Skeletal muscle satellite cell (primary cell): ENCODE measurements at regions not wholly inside any gene's neighbourhood (a gene's known extent, or its start where the extent isn't known, plus 50 kb on each side); places are given as distances from the start of the nearest gene placed in this dataset.

ENCODE experiments used
- H3K27me3 ChIP-seq: 2 replicates; pipeline ENCODE4 v1.7.0; 2013; ENCODE audit warnings: low read length; ENCODE audit not compliant: control insufficient read depth, insufficient read depth
- H3K36me3 ChIP-seq: 2 replicates; pipeline ENCODE4 v1.7.0; 2013; ENCODE audit warnings: mild to moderate bottlenecking, control low read depth, low read length; ENCODE audit not compliant: insufficient read depth
- H3K4me1 ChIP-seq: 2 replicates; pipeline ENCODE4 v1.7.0; 2013; ENCODE audit warnings: low read length; ENCODE audit not compliant: control insufficient read depth, insufficient read depth
- H3K4me2 ChIP-seq: 2 replicates; pipeline ENCODE4 v1.7.0; 2013; ENCODE audit warnings: mild to moderate bottlenecking, low read length
- H3K4me3 ChIP-seq: 2 replicates; pipeline ENCODE4 v1.7.0; 2013; ENCODE audit warnings: low read length
- H3K9ac ChIP-seq: 2 replicates; pipeline ENCODE4 v1.7.0; 2013; ENCODE audit warnings: mild to moderate bottlenecking, low read depth, low read length, moderate library complexity
- H3K9me3 ChIP-seq: replicated peaks from 2 replicates; pipeline ENCODE4 v1.7.0; 2013; ENCODE audit warnings: mild to moderate bottlenecking, control low read depth, low read length

DNA sequence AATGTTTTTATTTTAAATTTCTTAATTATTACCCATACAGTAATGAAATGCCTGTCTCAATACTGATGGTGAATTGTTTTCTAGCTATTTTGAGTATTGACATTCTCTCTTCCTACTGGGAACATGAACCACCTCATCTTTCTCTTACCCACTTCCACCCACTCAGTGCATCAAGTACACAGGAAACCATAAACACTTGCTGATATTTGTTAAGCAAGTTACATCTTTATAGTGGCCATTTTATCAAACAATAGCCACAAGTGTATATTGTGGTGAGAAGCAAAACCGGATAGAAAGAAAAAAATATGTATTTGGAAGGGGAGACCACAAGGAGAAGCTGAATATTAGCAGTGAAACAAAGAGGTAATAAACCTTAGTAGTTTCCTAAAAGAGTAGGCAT, 368.1 kb upstream of the HNRNPA3 start:
- Histone ChIP-seq H3K36me3 (no peaks in the 10 kb centered on the region), H3K4me3 (no peak overlapping the region), H3K9me3 (no peaks in the 10 kb centered on the region), H3K27me3 (peaks cover 12% of the 10 kb centered on the region), H3K9ac (no peak overlapping the region), H3K4me1 (no peaks in the 10 kb centered on the region), H3K4me2 (no peak overlapping the region)

- Histone ChIP-seq H3K9me3 (no peaks in the 10 kb centered on the region), H3K4me1 (no peaks in the 10 kb centered on the region), H3K36me3 (no peaks in the 10 kb centered on the region), H3K27me3 (peaks cover 15% of the 10 kb centered on the region), H3K4me3 (no peak overlapping the region), H3K4me2 (no peak overlapping the region), H3K9ac (no peak overlapping the region)
Observed at GRCh38 chr2:176845718-176846117, 366.9 kb upstream of the HNRNPA3 start.

DNA sequence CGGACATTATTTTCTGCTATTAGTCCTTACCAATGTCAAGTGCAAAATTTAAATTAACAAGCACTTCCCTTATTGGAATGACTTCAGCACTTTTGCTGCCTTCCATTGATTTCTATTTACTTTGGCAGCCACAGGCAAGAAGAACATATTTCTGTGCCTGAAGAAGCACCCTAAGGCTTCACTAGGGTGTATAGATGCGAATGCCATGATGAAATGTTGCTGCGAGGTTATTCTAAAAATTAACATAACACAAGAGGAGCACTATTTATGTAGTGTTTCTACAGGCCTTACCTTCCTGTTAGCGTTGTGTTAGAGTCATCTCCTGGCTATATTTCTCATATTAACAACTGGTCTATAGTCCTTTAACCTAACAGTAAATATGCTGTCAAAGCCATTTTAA, 365.0 kb upstream of the HNRNPA3 start:
- peaks cover 15% of the 10 kb centered on the region for H3K27me3 ChIP-seq
- H3K4me2 ChIP-seq, result no peak overlapping the region
- H3K4me3 ChIP-seq, result no peak overlapping the region
- no peaks in the 10 kb centered on the region for H3K36me3 ChIP-seq
- H3K9ac ChIP-seq, result no peak overlapping the region
- no peaks in the 10 kb centered on the region for H3K4me1 ChIP-seq
- no peaks in the 10 kb centered on the region for H3K9me3 ChIP-seq

GRCh38 chr2:176848844-176849243, 363.8 kb upstream of the HNRNPA3 start:
- no peaks in the 10 kb centered on the region for H3K4me1 ChIP-seq
- no peak overlapping the region for H3K9ac ChIP-seq
- no peak overlapping the region for H3K4me3 ChIP-seq
- H3K36me3 ChIP-seq, result no peaks in the 10 kb centered on the region
- peaks cover 15% of the 10 kb centered on the region for H3K27me3 ChIP-seq
- no peak overlapping the region for H3K4me2 ChIP-seq
- no peaks in the 10 kb centered on the region for H3K9me3 ChIP-seq

DNA sequence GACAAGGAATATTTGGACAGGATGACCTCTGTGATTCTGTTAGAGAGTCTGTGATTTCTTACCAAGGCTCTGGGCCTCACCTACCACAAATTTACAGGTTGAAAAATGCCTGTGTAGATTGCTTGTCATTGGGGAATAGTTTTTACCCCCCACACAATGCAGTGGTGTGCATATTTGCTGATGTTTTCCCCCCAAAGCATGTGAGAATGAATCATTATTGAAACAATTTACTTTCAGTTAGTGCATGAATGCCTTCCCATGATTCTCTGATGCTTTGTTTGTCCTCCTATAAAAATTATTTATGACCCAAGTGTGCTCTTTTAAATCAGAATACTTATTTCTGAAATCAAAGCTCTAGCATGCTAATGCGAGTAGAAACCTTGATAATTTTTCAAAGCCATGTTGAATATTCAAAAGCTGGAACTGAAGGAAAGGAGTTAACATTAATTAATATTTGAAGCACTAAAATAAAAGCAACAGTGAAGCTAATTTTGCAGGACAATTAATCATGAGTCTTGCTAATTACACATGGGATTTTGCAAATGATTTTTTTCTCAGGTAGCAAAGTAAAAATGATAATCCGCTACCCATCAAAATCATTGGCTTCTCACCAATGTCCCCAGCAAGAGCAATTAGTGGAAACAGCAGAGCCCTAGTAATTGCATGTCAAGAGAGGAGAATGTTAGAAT, 361.2 kb upstream of the HNRNPA3 start:
- H3K27me3 ChIP-seq, result peaks cover 15% of the 10 kb centered on the region
- no peak overlapping the region for H3K4me2 ChIP-seq
- H3K9ac ChIP-seq, result no peak overlapping the region
- no peaks in the 10 kb centered on the region for H3K4me1 ChIP-seq
- no peaks in the 10 kb centered on the region for H3K36me3 ChIP-seq
- no peaks in the 10 kb centered on the region for H3K9me3 ChIP-seq
- no peak overlapping the region for H3K4me3 ChIP-seq

- Histone ChIP-seq H3K36me3 (no peaks in the 10 kb centered on the region), H3K9ac (no peak overlapping the region), H3K9me3 (no peaks in the 10 kb centered on the region), H3K4me1 (no peaks in the 10 kb centered on the region), H3K4me2 (no peak overlapping the region), H3K27me3 (peaks cover 15% of the 10 kb centered on the region), H3K4me3 (no peak overlapping the region)
Observed at GRCh38 chr2:176851889-176852483, 360.6 kb upstream of the HNRNPA3 start.

- no peak overlapping the region for H3K4me3 ChIP-seq
- no peaks in the 10 kb centered on the region for H3K4me1 ChIP-seq
- H3K9me3 ChIP-seq, result no peaks in the 10 kb centered on the region
- H3K4me2 ChIP-seq, result no peak overlapping the region
- no peak overlapping the region for H3K9ac ChIP-seq
- no peaks in the 10 kb centered on the region for H3K36me3 ChIP-seq
- peaks cover 15% of the 10 kb centered on the region for H3K27me3 ChIP-seq
Observed at GRCh38 chr2:176852667-176853066, 359.9 kb upstream of the HNRNPA3 start.

GRCh38 chr2:176854062-176854461, 358.5 kb upstream of the HNRNPA3 start:
- Histone ChIP-seq H3K4me1 (no peaks in the 10 kb centered on the region), H3K36me3 (no peaks in the 10 kb centered on the region), H3K27me3 (peaks cover 10% of the 10 kb centered on the region), H3K9me3 (no peaks in the 10 kb centered on the region), H3K4me2 (no peak overlapping the region), H3K9ac (no peak overlapping the region), H3K4me3 (no peak overlapping the region)

- Histone ChIP-seq H3K27me3 (peaks cover 4% of the 10 kb centered on the region), H3K4me1 (no peaks in the 10 kb centered on the region), H3K36me3 (no peaks in the 10 kb centered on the region), H3K4me2 (no peak overlapping the region), H3K4me3 (no peak overlapping the region), H3K9me3 (no peaks in the 10 kb centered on the region), H3K9ac (no peak overlapping the region)
Observed at GRCh38 chr2:176854878-176855277, 357.7 kb upstream of the HNRNPA3 start.

- H3K4me2 ChIP-seq, result no peak overlapping the region
- no peaks in the 10 kb centered on the region for H3K9me3 ChIP-seq
- H3K36me3 ChIP-seq, result no peaks in the 10 kb centered on the region
- H3K27me3 ChIP-seq, result no peaks in the 10 kb centered on the region
- H3K4me1 ChIP-seq, result no peaks in the 10 kb centered on the region
- H3K9ac ChIP-seq, result no peak overlapping the region
- no peak overlapping the region for H3K4me3 ChIP-seq
Observed at GRCh38 chr2:176856683-176857082, 355.9 kb upstream of the HNRNPA3 start.

DNA sequence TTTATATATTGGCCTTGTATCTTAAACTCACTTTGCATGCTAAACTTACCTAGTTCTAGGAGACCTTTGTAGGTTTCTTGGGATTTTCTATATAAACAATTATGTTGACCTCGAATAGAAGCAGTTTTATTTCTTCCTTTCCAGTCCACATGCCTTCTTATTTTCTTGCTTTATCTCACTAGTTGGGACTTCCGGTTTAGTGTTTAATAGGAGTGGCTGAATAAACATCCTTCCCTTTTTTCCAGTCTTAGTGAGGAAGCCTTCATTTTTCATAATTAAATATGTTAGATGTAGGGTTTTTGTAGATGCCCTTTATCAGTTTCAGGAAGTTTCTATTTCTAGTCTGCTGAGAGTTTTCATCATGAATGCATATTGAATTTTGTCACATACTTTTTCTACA, 347.3 kb upstream of the HNRNPA3 start:
- H3K4me2 ChIP-seq, result no peak overlapping the region
- no peak overlapping the region for H3K9ac ChIP-seq
- no peaks in the 10 kb centered on the region for H3K27me3 ChIP-seq
- no peaks in the 10 kb centered on the region for H3K4me1 ChIP-seq
- no peaks in the 10 kb centered on the region for H3K9me3 ChIP-seq
- H3K4me3 ChIP-seq, result no peak overlapping the region
- H3K36me3 ChIP-seq, result no peaks in the 10 kb centered on the region

GRCh38 chr2:176872406-176872805, 340.2 kb upstream of the HNRNPA3 start:
- Histone ChIP-seq H3K9me3 (no peaks in the 10 kb centered on the region), H3K9ac (no peak overlapping the region), H3K36me3 (no peaks in the 10 kb centered on the region), H3K4me3 (no peak overlapping the region), H3K4me1 (no peaks in the 10 kb centered on the region), H3K4me2 (no peak overlapping the region), H3K27me3 (peaks cover 4% of the 10 kb centered on the region)
